ENCODE measurements at regions not wholly inside any gene's neighbourhood (a gene's known extent, or its start where the extent isn't known, plus 50 kb on each side); places are given as distances from the start of the nearest gene placed in this dataset.

DNA sequence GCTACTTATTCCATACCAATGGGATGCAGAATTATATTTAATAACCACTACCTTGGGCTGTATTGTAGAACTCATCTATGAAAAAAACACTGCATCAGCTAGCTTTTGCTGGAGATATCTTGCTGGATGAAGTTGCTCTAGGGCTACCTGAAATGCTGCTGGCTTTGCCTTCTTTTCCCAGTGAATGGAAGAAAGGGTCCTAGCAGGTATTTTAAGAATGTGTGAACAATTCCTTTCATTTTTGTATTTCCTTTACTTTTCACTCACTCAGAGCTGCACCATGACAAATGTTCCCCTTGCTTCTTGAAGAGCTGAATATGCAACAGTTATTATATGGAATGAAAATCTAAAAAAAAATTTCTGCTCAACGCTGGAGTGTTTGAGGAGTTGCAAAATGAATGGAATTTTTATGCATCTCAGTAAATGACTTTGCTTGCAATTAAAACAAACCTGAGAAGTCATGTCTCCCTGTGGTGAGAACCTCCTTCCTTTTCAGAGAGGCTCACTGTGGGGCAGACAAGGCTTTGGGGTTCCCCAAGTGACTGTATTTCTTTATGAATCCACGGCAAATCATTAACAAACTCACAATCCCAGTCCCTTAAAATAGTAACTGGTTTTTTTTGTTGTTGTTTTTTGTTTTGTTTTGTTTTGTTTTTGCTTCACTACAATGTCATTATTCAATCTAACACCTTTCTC lies 566.8 kb upstream of the KIRREL3 start:
- no peak for DNase-seq

DNA sequence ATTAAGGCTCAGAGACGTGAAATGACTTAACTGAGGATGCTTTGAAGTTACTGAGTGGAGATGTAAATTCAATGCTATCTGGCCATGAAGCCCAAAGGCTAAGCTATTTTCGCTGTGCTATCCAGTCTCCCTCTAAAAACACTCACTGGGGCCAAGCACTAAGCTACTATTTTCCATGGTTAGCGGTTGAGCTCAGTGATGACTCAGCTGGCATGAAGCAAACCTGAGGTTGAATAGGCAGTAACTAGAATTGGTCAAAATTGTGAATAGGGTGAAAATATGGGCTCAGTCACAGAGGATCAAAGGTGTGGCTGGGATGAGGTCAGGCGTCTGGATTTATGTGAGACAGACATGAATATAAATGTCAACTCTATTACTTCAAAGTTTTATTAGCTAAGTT lies 564.2 kb upstream of the KIRREL3 start:
- no peak for DNase-seq

DNA sequence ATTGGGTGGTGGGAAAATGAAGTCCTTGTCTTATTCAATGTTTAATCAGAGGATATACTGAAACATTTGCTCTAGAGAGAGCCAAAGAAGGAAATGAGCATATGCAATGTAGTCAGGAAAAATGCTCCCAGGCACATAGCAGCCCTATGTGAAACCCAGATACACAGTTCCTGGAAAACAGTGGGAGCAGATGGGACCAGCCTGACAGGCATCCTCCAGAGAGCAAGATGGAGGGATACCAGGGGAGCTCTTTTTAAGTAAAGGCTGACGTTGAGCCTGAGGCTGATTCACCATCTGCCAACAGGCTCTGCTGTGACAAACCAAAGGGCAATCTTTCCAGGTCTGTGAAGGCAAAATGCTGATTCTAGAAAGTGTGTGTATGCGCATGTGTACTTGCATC lies 559.4 kb upstream of the KIRREL3 start:
- no peak for DNase-seq

- DNase-seq = no peak
Measured at GRCh38 chr11:127552446-127552845, 551.9 kb upstream of the KIRREL3 start.

DNA sequence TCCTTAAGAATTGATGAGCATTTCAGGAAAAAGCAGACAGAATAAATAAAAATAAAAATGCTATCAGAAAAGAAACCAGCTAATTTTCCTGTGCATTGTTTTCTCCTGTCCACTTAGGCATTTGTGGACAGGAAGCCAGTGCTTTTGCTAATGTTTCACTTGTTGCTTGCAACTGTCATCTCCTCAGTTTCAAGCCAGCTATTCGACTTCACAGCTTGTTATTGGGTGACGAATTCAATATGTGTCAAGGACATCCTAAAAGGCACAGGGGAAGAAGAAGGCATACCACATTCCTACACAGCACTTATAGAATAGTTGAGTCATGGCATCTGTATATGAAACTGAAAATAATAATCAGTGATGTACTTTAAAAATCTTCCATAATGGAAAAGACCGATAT lies 530.6 kb upstream of the KIRREL3 start:
- no peak for DNase-seq

- no peak for DNase-seq
Measured at GRCh38 chr11:127528297-127528696, 527.7 kb upstream of the KIRREL3 start.

DNA sequence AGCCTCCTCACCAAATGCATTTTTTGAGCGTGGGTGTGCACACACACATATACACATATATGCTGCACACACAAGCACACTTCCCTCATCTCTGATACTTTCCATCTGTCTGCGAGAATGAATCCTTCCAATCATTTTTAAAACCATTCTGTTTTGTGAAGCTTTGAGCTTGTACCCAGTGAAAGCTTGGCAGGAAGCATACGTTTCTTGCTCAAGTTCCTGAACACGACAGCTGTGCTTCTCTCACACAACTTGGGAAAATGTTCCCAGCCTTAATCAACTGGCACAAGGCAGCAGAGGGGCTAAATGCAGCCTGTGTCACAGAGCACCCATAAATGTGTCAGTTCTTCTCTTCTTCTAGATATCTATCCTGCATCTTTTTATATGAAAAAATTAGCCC lies 524.0 kb upstream of the KIRREL3 start:
- no peak for DNase-seq

- peak; percentile 5 for DNase-seq
Measured at GRCh38 chr11:127521413-127521812, 520.8 kb upstream of the KIRREL3 start.

- DNase-seq = no peak
Measured at GRCh38 chr11:127507851-127508250, 507.3 kb upstream of the KIRREL3 start.

GRCh38 chr11:127506647-127507046 lies 506.1 kb upstream of the KIRREL3 start:
- DNase-seq = no peak

DNA sequence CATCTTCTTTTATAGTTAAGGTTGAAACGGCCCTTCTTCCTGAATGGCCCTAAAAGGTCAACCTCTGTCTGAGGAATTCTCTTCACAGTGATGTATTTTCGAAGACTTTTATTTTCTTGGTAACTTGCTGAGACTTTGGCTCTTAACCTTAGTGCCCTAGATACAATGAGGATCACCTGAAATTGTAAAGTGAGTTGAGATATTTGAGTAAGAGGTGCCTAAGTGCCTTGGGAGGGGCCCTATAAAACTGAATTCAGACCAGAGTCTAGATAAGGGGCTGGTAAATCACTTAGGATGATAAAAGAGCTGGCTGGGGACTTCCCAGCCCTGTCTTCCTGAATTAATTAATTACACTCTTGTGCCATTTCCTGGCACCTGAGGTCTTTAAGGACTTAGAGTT lies 505.6 kb upstream of the KIRREL3 start:
- no peak for DNase-seq

DNA sequence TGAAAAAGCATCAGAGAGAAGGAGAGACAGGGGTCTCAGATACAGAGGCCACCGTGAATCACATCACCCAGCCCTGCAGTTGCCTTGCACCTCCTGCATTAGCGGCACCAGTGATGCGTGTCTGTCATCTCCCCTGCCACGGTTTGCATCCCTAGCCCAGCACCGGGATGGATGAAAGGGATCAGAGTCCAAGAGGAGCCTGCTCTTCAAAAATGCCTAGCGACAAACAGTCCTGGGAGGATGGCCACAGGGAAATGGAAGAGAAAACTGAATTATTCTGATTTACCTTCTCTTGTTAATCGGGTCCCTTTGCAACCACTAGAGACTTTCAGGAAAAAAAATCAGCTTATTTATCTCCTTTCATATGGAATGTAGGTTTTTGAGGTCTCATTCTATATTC lies 495.6 kb upstream of the KIRREL3 start:
- DNase-seq = no peak

- peak; percentile 75 for DNase-seq
Measured at GRCh38 chr11:127493330-127494022, 492.9 kb upstream of the KIRREL3 start.

DNA sequence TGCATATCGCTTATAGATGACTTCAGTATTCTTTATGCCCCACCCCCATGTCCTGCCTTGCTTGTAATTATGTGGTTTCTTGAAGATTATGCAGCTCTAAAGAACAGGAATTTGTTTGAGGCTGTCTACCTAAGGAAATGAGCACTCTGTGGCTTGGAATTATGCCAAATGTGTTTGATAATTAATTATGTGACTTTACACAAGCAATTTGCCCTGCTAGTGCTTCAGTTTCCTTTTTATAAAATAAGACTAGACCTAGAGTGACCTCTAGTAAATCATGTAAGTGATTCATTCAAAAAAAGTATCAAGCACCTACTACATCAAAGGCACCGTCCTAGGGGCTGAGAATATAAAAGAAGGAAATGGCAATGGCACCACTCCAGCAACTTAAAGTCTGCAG lies 491.5 kb upstream of the KIRREL3 start:
- DNase-seq = no peak

- DNase-seq = no peak
Measured at GRCh38 chr11:127491589-127491988, 491.0 kb upstream of the KIRREL3 start.

- DNase-seq = no peak
Measured at GRCh38 chr11:127490896-127491295, 490.3 kb upstream of the KIRREL3 start.

DNA sequence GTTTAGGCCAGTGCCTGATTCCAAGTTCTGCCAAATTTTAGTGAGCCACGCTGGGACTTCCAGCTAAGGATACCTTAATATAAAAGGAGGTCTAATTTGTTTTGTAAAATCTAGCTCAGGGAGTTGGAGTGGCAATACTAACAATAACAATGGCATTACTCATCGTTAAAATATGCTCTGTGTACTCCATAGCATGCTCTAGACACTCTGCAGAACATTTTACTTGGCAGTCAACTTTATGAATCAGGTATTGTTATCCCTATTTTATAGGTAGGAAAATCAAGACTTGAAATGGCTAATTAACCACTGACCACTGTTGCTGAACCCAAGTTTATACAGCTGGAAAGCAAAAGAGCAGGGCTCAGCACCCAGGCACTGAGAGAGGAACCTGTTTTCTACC lies 485.0 kb upstream of the KIRREL3 start:
- peak; percentile 16 for DNase-seq

DNA sequence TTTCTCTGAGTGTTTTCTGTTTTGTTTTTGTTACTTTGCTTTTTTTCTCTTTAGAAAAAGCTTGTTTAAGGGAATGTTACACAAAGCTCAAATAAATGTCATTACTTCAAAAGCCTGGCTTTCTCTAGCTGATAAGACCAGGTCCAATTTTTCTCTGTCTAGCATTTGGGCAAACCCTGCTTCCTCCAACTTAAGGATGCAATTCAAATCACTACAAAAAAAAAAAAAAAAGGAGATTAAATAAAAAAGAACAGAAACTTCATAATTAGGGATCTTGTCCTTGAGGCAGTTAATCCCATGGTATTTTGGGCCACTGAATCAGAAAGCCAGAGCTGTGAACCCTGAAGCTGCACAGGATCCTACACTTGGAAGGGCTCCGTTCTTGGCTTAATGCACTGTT lies 480.8 kb upstream of the KIRREL3 start:
- DNase-seq = no peak

DNA sequence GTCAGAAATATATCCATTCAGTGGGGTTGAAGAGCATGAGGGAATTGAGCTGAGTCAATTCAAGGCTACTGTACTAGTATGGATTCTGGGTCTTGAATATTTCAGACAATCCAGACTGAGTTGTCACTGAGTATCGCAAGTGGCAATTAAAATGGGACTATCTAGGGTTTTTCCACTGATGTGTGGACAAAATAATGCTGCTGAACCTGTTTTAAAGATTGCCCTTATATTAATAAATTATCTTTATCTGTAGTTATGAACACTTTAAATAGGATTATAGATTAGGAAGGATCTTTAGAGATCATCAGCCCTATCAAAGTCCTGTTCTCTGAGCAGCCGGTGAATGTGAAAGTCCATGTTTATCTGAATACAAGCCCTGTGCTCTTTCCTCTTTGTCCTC lies 478.3 kb upstream of the KIRREL3 start:
- DNase-seq = peak; percentile 4

GRCh38 chr11:127474766-127475165 lies 474.2 kb upstream of the KIRREL3 start:
- DNase-seq = no peak

GRCh38 chr11:127472505-127472904 lies 471.9 kb upstream of the KIRREL3 start:
- no peak for DNase-seq

GRCh38 chr11:127471662-127472061 lies 471.1 kb upstream of the KIRREL3 start:
- DNase-seq = no peak

DNA sequence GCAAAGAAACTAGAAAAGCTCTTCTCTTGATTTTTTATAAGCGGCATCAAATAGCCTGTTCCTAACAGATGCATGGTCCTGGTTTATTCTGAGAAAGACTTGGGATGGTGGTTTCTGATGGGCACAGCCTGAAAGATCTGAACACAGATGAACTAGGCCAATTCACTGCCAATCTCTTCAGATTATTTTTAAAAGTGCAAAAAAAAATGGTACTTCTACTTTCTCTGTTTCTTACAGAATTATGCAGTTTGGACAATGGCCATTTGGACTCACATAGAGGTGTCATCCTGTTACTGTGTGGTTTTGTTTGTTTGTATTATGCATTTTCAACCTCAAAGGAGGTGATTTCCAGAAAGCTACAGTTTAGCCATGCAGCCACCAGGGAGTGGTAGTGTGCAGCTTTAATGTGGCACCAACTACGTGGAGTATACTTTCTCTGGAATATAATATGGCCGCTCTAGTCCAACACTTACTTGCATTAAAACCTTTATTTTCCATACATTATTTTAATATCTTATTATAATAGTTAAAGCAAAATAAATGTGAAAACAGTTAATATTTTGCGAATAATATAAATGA lies 469.8 kb upstream of the KIRREL3 start:
- DNase-seq = peak; percentile 67

- no peak for DNase-seq
Measured at GRCh38 chr11:127464325-127464724, 463.8 kb upstream of the KIRREL3 start.

- DNase-seq = no peak
Measured at GRCh38 chr11:127462065-127462344, 461.4 kb upstream of the KIRREL3 start.

All from DMS53 (cell line).